GM18861 (cell line): ENCODE measurements at regions not wholly inside any gene's neighbourhood (a gene's known extent, or its start where the extent isn't known, plus 50 kb on each side); places are given as distances from the start of the nearest gene placed in this dataset.
"Not testable (repeated sequence)": the region's sequence is repeated elsewhere in the genome, so short reads cannot be mapped to it uniquely, and the experiment has no call there.

Experiments
- ATAC-seq: cut with Tn5 transposase; IDR thresholded peaks from one replicate; pipeline ENCODE4 v1.9.1; 2021; ENCODE audit not compliant: unreplicated experiment

GRCh38 chr12:63508543-63508942 lies 159.8 kb downstream of the DPY19L2 start:
- no peak for ATAC-seq

- ATAC-seq, result no peak
Measured at GRCh38 chr12:63499567-63499966, 168.7 kb downstream of the DPY19L2 start.

DNA sequence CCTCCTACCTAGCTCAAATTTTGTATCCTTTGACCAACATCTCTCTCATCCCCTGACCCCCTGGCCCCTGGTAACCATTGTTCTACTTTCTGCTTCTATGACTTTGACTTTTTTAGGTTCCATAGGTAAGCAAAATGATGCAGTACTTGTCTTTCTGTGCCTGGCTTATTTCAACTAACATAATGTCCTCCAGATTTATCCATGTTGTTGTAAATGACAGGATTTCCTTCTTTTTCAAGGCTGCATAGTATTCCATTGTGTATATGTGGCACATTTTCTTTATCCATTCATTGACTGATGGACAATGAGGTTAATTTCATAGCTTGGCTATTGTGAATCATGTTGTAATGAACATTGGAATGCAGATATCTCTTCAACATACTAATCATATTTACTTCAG lies 170.1 kb downstream of the DPY19L2 start:
- ATAC-seq, result no peak

- ATAC-seq, result no peak
Measured at GRCh38 chr12:63496654-63497053, 171.6 kb downstream of the DPY19L2 start.

GRCh38 chr12:63495974-63496373 lies 172.3 kb downstream of the DPY19L2 start:
- no peak for ATAC-seq

- ATAC-seq, result not testable (repeated sequence)
Measured at GRCh38 chr12:63493357-63493756, 174.9 kb downstream of the DPY19L2 start.

DNA sequence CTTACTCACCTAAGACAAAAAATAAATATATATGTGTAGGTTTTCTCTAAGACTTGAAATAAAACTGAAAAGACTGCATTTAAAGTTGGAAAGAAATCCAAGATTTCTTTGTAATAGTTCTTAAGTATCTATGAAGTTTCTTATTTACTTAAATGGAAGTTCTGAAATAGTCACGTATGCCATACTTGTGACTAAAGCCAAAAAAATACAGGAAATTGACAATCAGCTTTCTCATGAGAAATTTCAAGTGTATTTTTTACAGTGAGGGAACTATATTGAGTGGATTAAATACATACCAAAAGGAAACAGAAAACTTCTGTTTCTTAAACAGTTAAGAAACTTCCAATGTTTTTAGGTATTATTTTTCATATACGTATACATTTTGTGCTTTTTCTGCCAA lies 188.1 kb downstream of the DPY19L2 start:
- ATAC-seq, result no peak

- no peak for ATAC-seq
Measured at GRCh38 chr12:63470161-63470560, 198.1 kb downstream of the DPY19L2 start.

DNA sequence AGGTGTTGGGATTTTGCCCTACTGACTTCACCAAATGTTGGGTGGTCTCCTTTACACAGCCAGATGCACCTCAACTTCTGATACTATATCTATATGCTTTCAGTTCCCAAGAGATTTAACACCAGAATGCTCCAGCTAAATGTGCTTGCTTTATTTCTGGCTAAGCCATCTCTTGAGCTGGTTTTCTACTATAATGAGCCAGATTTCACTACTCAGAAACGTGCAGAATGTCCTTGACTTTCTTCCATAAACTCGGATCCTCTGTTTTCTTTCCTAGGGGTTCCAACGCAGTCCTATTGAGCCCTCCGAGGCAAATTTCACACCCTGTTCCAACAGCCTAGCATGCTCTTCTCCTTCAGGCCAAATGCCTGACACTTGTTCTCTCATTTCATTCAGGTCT lies 200.3 kb downstream of the DPY19L2 start:
- ATAC-seq, result no peak

GRCh38 chr12:63457857-63458256 lies 210.4 kb downstream of the DPY19L2 start:
- no peak for ATAC-seq

GRCh38 chr12:63457428-63457827 lies 210.9 kb downstream of the DPY19L2 start:
- ATAC-seq, result no peak

GRCh38 chr12:63450816-63451215 lies 217.5 kb downstream of the DPY19L2 start:
- ATAC-seq, result no peak

GRCh38 chr12:63450334-63450733 lies 218.0 kb downstream of the DPY19L2 start:
- no peak for ATAC-seq

GRCh38 chr12:63445224-63445880 lies 222.9 kb downstream of the DPY19L2 start:
- ATAC-seq, result no peak

GRCh38 chr12:63440048-63440447 lies 228.2 kb downstream of the DPY19L2 start:
- no peak for ATAC-seq

GRCh38 chr12:63434384-63434783 lies 233.9 kb downstream of the DPY19L2 start:
- ATAC-seq, result not testable (repeated sequence)

GRCh38 chr12:63427969-63428368 lies 240.3 kb downstream of the DPY19L2 start:
- not testable (repeated sequence) for ATAC-seq

- not testable (repeated sequence) for ATAC-seq
Measured at GRCh38 chr12:63427029-63427428, 241.3 kb downstream of the DPY19L2 start.

- no peak for ATAC-seq
Measured at GRCh38 chr12:63424671-63425070, 243.6 kb downstream of the DPY19L2 start.

GRCh38 chr12:63423839-63424238 lies 244.5 kb downstream of the DPY19L2 start:
- no peak for ATAC-seq

- ATAC-seq, result peak; percentile 95
Measured at GRCh38 chr12:63420206-63420644, 248.1 kb downstream of the DPY19L2 start.

- no peak for ATAC-seq
Measured at GRCh38 chr12:63419154-63419553, 249.1 kb downstream of the DPY19L2 start.

DNA sequence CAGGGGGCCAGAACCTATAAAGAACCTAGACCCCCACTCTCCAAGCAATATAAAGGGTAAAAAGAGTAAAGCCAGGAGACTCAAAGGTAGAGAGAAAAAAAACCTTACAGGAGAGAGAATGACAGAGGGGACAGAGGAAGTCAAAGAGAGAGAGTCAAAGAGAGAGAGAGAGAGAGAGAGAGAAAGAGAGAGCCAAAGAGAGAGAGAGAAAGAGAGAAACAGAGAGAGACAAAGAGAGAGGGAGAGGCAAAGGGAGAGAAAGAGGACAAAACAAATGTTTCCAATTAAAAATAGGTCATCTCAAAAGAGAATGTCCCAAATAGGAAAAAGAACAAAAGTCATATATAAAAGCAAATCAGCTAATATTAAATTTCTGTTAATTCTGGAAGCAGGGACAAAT lies 251.5 kb downstream of the DPY19L2 start:
- ATAC-seq, result no peak
